ENCODE measurements at regions not wholly inside any gene's neighbourhood (a gene's known extent, or its start where the extent isn't known, plus 50 kb on each side); places are given as distances from the start of the nearest gene placed in this dataset.

- Histone ChIP-seq H3K4me3 (ENCODE audit: low read depth, low read length) (no peak overlapping the region), H3K27me3 (ENCODE audit: control insufficient read depth, insufficient read depth, low read length) (no peaks in the 10 kb centered on the region), H3K36me3 (ENCODE audit: control insufficient read depth, insufficient read depth, low read length) (no peaks in the 10 kb centered on the region)
- TF ChIP-seq, protein P1, sequence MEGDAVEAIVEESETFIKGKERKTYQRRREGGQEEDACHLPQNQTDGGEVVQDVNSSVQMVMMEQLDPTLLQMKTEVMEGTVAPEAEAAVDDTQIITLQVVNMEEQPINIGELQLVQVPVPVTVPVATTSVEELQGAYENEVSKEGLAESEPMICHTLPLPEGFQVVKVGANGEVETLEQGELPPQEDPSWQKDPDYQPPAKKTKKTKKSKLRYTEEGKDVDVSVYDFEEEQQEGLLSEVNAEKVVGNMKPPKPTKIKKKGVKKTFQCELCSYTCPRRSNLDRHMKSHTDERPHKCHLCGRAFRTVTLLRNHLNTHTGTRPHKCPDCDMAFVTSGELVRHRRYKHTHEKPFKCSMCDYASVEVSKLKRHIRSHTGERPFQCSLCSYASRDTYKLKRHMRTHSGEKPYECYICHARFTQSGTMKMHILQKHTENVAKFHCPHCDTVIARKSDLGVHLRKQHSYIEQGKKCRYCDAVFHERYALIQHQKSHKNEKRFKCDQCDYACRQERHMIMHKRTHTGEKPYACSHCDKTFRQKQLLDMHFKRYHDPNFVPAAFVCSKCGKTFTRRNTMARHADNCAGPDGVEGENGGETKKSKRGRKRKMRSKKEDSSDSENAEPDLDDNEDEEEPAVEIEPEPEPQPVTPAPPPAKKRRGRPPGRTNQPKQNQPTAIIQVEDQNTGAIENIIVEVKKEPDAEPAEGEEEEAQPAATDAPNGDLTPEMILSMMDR (IDR thresholded peaks at IDR 0.05; ENCODE audit: insufficient read depth, low read depth, low read length), result no peak
- no peak for DNase-seq (ENCODE audit: low read depth)
- CTCF ChIA-PET, result interaction anchor here (1.0 to 2.7 kb wide), 7 partner anchors 8 to 212 kb away, joined by 3 to 10 read pairs (median 5); no protein-coding TSS in a partner anchor
- POLR2A ChIA-PET, result interaction anchor here (0.7 kb wide), 1 partner anchor 19 kb away, joined by 13 read pairs; no protein-coding TSS in a partner anchor
These were observed 481.7 kb upstream of the PAPPA start for GRCh38 chr9:115671963-115672305.

DNA sequence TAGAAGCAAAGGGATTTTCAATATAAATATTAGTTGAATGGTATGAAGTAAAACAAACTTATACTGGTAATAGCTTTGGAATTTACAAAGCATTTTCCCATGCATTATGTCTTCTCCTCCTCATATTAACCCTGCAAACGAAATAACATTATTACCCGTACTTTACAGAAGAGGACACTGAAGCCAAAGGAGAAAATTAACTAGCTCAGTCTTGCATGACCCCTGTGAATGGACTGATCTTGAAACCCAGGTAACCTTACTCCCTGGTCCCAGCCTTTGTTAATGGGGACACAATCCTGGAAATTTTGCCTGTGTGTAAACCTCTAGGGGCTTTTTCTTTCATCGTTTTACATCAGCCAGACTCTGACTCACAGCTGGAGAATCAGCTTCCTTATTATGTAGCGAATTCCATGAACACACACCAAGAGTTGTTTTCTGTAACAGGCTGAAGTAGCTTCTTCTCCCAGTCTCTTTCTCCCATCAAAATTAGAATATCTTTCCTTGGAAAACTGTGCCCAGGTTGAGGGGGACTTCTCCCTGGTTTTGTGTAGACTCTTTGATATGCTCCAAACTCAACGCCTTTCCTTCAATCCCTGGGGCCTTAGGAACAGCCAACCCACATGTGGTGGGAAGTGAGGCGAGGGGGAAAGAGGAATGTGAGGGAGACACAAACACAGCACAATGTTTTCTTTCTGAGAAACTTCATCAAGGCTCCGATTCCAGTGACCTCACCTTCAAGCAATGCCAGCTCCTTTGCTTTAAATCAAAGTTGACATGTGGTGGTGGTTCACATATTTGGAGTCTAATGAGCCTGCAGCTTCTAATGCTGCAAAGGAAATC lies 480.9 kb upstream of the PAPPA start:
- peak; percentile 94 for DNase-seq (ENCODE audit: low read depth)
- Histone ChIP-seq H3K4me3 (ENCODE audit: low read depth, low read length) (no peak overlapping the region), H3K36me3 (ENCODE audit: control insufficient read depth, insufficient read depth, low read length) (no peaks in the 10 kb centered on the region), H3K27me3 (ENCODE audit: control insufficient read depth, insufficient read depth, low read length) (no peaks in the 10 kb centered on the region)
- ChIA-PET POLR2A (interaction anchor here (0.6 to 0.7 kb wide), 3 partner anchors 19 to 484 kb away, joined by 3 to 13 read pairs (median 3); no protein-coding TSS in a partner anchor), CTCF (interaction anchor here (0.6 to 2.7 kb wide), 13 partner anchors 9 to 899 kb away, joined by 3 to 10 read pairs (median 4); no protein-coding TSS in a partner anchor)
- TF ChIP-seq, protein P1 (IDR thresholded peaks at IDR 0.05; ENCODE audit: insufficient read depth, low read depth, low read length), result no peak

DNA sequence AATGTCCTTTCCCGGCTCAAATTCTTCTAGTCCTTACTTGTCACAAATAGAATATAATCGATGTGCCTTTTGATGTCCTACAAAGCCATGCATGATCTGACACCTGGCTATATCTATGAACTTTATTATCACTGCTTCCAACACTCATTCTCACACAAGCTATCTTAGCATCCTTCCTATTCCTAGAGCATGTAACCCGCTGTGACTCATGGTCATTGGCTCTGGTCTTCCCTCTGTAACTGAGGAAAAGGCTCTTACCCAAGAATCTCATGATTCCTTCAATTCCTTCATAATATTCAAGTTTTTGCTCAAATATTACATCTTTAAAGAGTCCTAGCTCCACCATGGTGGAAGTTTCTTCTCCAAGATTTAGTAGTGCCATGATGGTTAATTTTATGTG lies 480.0 kb upstream of the PAPPA start:
- no peak for DNase-seq (ENCODE audit: low read depth)
- Histone ChIP-seq H3K27me3 (ENCODE audit: control insufficient read depth, insufficient read depth, low read length) (no peaks in the 10 kb centered on the region), H3K36me3 (ENCODE audit: control insufficient read depth, insufficient read depth, low read length) (no peaks in the 10 kb centered on the region), H3K4me3 (ENCODE audit: low read depth, low read length) (no peak overlapping the region)
- CTCF ChIA-PET, result interaction anchor here (0.6 to 2.7 kb wide), 9 partner anchors 20 to 479 kb away, joined by 3 to 10 read pairs (median 4); no protein-coding TSS in a partner anchor
- TF ChIP-seq, protein P1 (IDR thresholded peaks at IDR 0.05; ENCODE audit: insufficient read depth, low read depth, low read length), result no peak
- POLR2A ChIA-PET, result no interaction called here

- Histone ChIP-seq H3K27me3 (ENCODE audit: control insufficient read depth, insufficient read depth, low read length) (no peaks in the 10 kb centered on the region), H3K36me3 (ENCODE audit: control insufficient read depth, insufficient read depth, low read length) (no peaks in the 10 kb centered on the region), H3K4me3 (ENCODE audit: low read depth, low read length) (no peak overlapping the region)
- ChIA-PET POLR2A (no interaction called here), CTCF (interaction anchor here (0.7 to 2.7 kb wide), 3 partner anchors 24 to 81 kb away, joined by 3 to 10 read pairs (median 5); no protein-coding TSS in a partner anchor)
- TF ChIP-seq, protein P1 (IDR thresholded peaks at IDR 0.05; ENCODE audit: insufficient read depth, low read depth, low read length), result no peak
- no peak for DNase-seq (ENCODE audit: low read depth)
These were observed 479.5 kb upstream of the PAPPA start for GRCh38 chr9:115674091-115674490.

DNA sequence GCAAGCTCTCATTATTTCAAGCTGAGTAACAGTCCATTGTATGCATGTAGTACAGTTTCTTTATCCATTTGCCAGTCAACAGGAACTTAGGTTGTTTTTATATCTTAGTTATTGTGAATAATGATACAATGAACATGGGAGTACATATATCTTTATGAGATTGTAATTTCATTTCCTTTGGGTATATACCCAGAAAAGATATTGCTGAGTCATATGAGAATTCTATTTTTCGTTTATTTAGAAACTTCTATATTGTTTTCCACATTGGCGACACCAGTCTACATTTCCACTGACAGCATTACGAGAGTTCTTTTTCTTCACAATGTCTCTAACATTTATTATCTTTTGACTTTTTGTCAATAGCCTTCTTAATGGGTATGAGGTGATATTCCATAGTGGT lies 477.8 kb upstream of the PAPPA start:
- ChIA-PET CTCF (no interaction called here), POLR2A (no interaction called here)
- DNase-seq (ENCODE audit: low read depth), result no peak
- TF ChIP-seq, protein P1 (IDR thresholded peaks at IDR 0.05; ENCODE audit: insufficient read depth, low read depth, low read length), result no peak
- H3K27me3 ChIP-seq (ENCODE audit: control insufficient read depth, insufficient read depth, low read length), result no peaks in the 10 kb centered on the region
- H3K4me3 ChIP-seq (ENCODE audit: low read depth, low read length), result no peak overlapping the region
- no peaks in the 10 kb centered on the region for H3K36me3 ChIP-seq (ENCODE audit: control insufficient read depth, insufficient read depth, low read length)
